ENCODE measurements at regions not wholly inside any gene's neighbourhood (a gene's known extent, or its start where the extent isn't known, plus 50 kb on each side); places are given as distances from the start of the nearest gene placed in this dataset.

GRCh38 chr1:29633771-29634170 is 397.4 kb downstream of the PTPRU start:
- ATAC-seq (ENCODE audit: low FRiP score in 2 of 2) (no peak), DNase-seq (no peak)
- no peaks in the 10 kb centered on the region for H3K9me3 ChIP-seq
- no peak overlapping the region for H3K27ac ChIP-seq
- 55 to 57% methylated on average over 4 of the region's 4 CpGs for WGBS, 2 donors
- no peaks in the 10 kb centered on the region for H3K36me3 ChIP-seq
- TF ChIP-seq EP300 (IDR thresholded peaks at IDR 0.05) (no peak), POLR2AphosphoS5 (IDR thresholded peaks at IDR 0.05) (no peak), POLR2A (IDR thresholded peaks at IDR 0.05) (no peak)
- H3K4me1 ChIP-seq = no peaks in the 10 kb centered on the region
- H3K27me3 ChIP-seq = no peaks in the 10 kb centered on the region
- no peak overlapping the region for H3K4me3 ChIP-seq

- peaks cover 0 to 5% (median 0%) of the 10 kb centered on the region in 4 donors for H3K9me3 ChIP-seq
- H3K4me1 ChIP-seq = no peaks in the 10 kb centered on the region
- ATAC-seq (ENCODE audit: low FRiP score in 2 of 2) (no peak), DNase-seq (no peak)
- H3K27me3 ChIP-seq = no peaks in the 10 kb centered on the region
- no peaks in the 10 kb centered on the region for H3K36me3 ChIP-seq
- 69 to 71% methylated on average over 7 to 10 of the region's 11 CpGs for WGBS, 2 donors
- H3K4me3 ChIP-seq = no peak overlapping the region
- H3K27ac ChIP-seq = no peak overlapping the region
- TF ChIP-seq POLR2AphosphoS5 (IDR thresholded peaks at IDR 0.05) = no peak
- TF ChIP-seq EP300 (IDR thresholded peaks at IDR 0.05) = no peak
- TF ChIP-seq CTCF (IDR thresholded peaks at IDR 0.05) = no peak
- TF ChIP-seq POLR2A (IDR thresholded peaks at IDR 0.05) = no peak
Measured at GRCh38 chr1:29632806-29633615, 396.7 kb downstream of the PTPRU start.

GRCh38 chr1:29631836-29632805 is 395.8 kb downstream of the PTPRU start:
- no peaks in the 10 kb centered on the region for H3K27me3 ChIP-seq
- TF ChIP-seq POLR2A (IDR thresholded peaks at IDR 0.05) (no peak), CTCF (IDR thresholded peaks at IDR 0.05) (no peak), POLR2AphosphoS5 (IDR thresholded peaks at IDR 0.05) (no peak), EP300 (IDR thresholded peaks at IDR 0.05) (no peak)
- WGBS, 2 donors = 72% methylated on average over 9 of the region's 9 CpGs
- DNase-seq = no peak
- no peaks in the 10 kb centered on the region for H3K36me3 ChIP-seq
- peaks cover 0 to 10% (median 0%) of the 10 kb centered on the region in 4 donors for H3K9me3 ChIP-seq
- no peak overlapping the region for H3K27ac ChIP-seq
- no peak for ATAC-seq (ENCODE audit: low FRiP score in 2 of 2)
- H3K4me3 ChIP-seq = no peak overlapping the region
- no peaks in the 10 kb centered on the region for H3K4me1 ChIP-seq

GRCh38 chr1:29631361-29631760 is 395.0 kb downstream of the PTPRU start:
- no peak for ATAC-seq (ENCODE audit: low FRiP score in 2 of 2)
- TF ChIP-seq POLR2AphosphoS5 (IDR thresholded peaks at IDR 0.05) (no peak), CTCF (IDR thresholded peaks at IDR 0.05) (no peak), POLR2A (IDR thresholded peaks at IDR 0.05) (no peak), EP300 (IDR thresholded peaks at IDR 0.05) (no peak)
- H3K4me1 ChIP-seq = no peaks in the 10 kb centered on the region
- H3K4me3 ChIP-seq = no peak overlapping the region
- H3K36me3 ChIP-seq = no peaks in the 10 kb centered on the region
- H3K27ac ChIP-seq = no peak overlapping the region
- WGBS, 2 donors = 62 to 70% methylated on average over 5 of the region's 5 CpGs
- no peaks in the 10 kb centered on the region for H3K27me3 ChIP-seq
- H3K9me3 ChIP-seq = peaks cover 0 to 10% (median 0%) of the 10 kb centered on the region in 4 donors
- DNase-seq = no peak

GRCh38 chr1:29630756-29631155 is 394.4 kb downstream of the PTPRU start:
- TF ChIP-seq POLR2A (IDR thresholded peaks at IDR 0.05) (no peak), POLR2AphosphoS5 (IDR thresholded peaks at IDR 0.05) (no peak), EP300 (IDR thresholded peaks at IDR 0.05) (no peak), CTCF (IDR thresholded peaks at IDR 0.05) (no peak)
- Histone ChIP-seq H3K4me3 (no peak overlapping the region), H3K36me3 (no peaks in the 10 kb centered on the region), H3K27me3 (no peaks in the 10 kb centered on the region), H3K4me1 (no peaks in the 10 kb centered on the region), H3K9me3 (peaks cover 0 to 10% (median 0%) of the 10 kb centered on the region in 4 donors), H3K27ac (no peak overlapping the region)
- ATAC-seq (ENCODE audit: low FRiP score in 2 of 2) (no peak), DNase-seq (no peak)
- WGBS, 2 donors = 94 to 100% methylated on average over 1 of the region's 1 CpG

Measured in upper lobe of left lung (tissue), 6 donors.